ENCODE measurements at regions not wholly inside any gene's neighbourhood (a gene's known extent, or its start where the extent isn't known, plus 50 kb on each side); places are given as distances from the start of the nearest gene placed in this dataset.

- Histone ChIP-seq H3K4me1 (ENCODE audit: control insufficient read depth, extremely low read depth, insufficient read depth, low read length) (no peaks in the 10 kb centered on the region), H3K9ac (ENCODE audit: control insufficient read depth, extremely low read depth, insufficient read depth, low read length) (no peak overlapping the region), H3K27me3 (ENCODE audit: control insufficient read depth, extremely low read depth, insufficient read depth, low read length) (no peaks in the 10 kb centered on the region), H3K27ac (ENCODE audit: control insufficient read depth, insufficient read depth, low read length) (no peak overlapping the region), H3K9me1 (ENCODE audit: control insufficient read depth, extremely low read depth, insufficient read depth, low read length) (no peaks in the 10 kb centered on the region), H4K20me1 (ENCODE audit: control insufficient read depth, extremely low read depth, insufficient read depth, low read length) (no peaks in the 10 kb centered on the region), H3K9me3 (ENCODE audit: control insufficient read depth, low read depth, low read length) (no peaks in the 10 kb centered on the region), H3K4me2 (ENCODE audit: control insufficient read depth, extremely low read depth, insufficient read depth, low read depth, low read length) (no peak overlapping the region), H3K4me3 (ENCODE audit: control insufficient read depth in 2 of 3, extremely low read depth in 1 of 3, insufficient read depth in 2 of 3, low read depth in 1 of 3, low read length in 3 of 3) (no peak overlapping the region), H2AFZ (ENCODE audit: control insufficient read depth, low read length) (no peak overlapping the region), H3K79me2 (ENCODE audit: control insufficient read depth, insufficient read depth, low read length) (no peaks in the 10 kb centered on the region), H3K36me3 (ENCODE audit: control insufficient read depth in 2 of 2, extremely low read depth in 1 of 2, insufficient read depth in 2 of 2, low read length in 2 of 2) (no peaks in the 10 kb centered on the region)
- TF ChIP-seq EZH2 (IDR thresholded peaks at IDR 0.05; ENCODE audit: low read length) (no peak), CTCF (optimal IDR thresholded peaks at IDR 0.05 in 1 of 3, IDR thresholded peaks at IDR 0.05 in 1 of 3, conservative IDR thresholded peaks at IDR 0.05 in 1 of 3; ENCODE audit: extremely low read depth in 1 of 3, insufficient read depth in 2 of 3, low read length in 3 of 3) (no peak)
- dilution Hi-C loops (cut with MboI; ENCODE audit: extremely low pct_ligation_motif_present, low sequenced_read_pairs): no loop called here
- FAIRE-seq (no peak), DNase-seq (ENCODE audit: low read depth, low spot score) (no peak)
Measured at GRCh38 chr5:117209479-117209878, 634.9 kb upstream of the SEMA6A start.

GRCh38 chr5:117207088-117207668 is 632.6 kb upstream of the SEMA6A start:
- no peaks in the 10 kb centered on the region for H3K79me2 ChIP-seq (ENCODE audit: control insufficient read depth, insufficient read depth, low read length)
- no peaks in the 10 kb centered on the region for H3K36me3 ChIP-seq (ENCODE audit: control insufficient read depth in 2 of 2, extremely low read depth in 1 of 2, insufficient read depth in 2 of 2, low read length in 2 of 2)
- no peaks in the 10 kb centered on the region for H3K9me3 ChIP-seq (ENCODE audit: control insufficient read depth, low read depth, low read length)
- H3K4me2 ChIP-seq (ENCODE audit: control insufficient read depth, extremely low read depth, insufficient read depth, low read depth, low read length): no peak overlapping the region
- no peak for DNase-seq (ENCODE audit: low read depth, low spot score)
- H3K4me3 ChIP-seq (ENCODE audit: control insufficient read depth in 2 of 3, extremely low read depth in 1 of 3, insufficient read depth in 2 of 3, low read depth in 1 of 3, low read length in 3 of 3): no peak overlapping the region
- no peak for FAIRE-seq
- no peak for TF ChIP-seq EZH2 (IDR thresholded peaks at IDR 0.05; ENCODE audit: low read length)
- no peak for TF ChIP-seq CTCF (optimal IDR thresholded peaks at IDR 0.05 in 1 of 3, IDR thresholded peaks at IDR 0.05 in 1 of 3, conservative IDR thresholded peaks at IDR 0.05 in 1 of 3; ENCODE audit: extremely low read depth in 1 of 3, insufficient read depth in 2 of 3, low read length in 3 of 3)
- no peaks in the 10 kb centered on the region for H3K4me1 ChIP-seq (ENCODE audit: control insufficient read depth, extremely low read depth, insufficient read depth, low read length)
- H3K9me1 ChIP-seq (ENCODE audit: control insufficient read depth, extremely low read depth, insufficient read depth, low read length): no peaks in the 10 kb centered on the region
- no peaks in the 10 kb centered on the region for H3K27me3 ChIP-seq (ENCODE audit: control insufficient read depth, extremely low read depth, insufficient read depth, low read length)
- H4K20me1 ChIP-seq (ENCODE audit: control insufficient read depth, extremely low read depth, insufficient read depth, low read length): no peaks in the 10 kb centered on the region
- dilution Hi-C loops (cut with MboI; ENCODE audit: extremely low pct_ligation_motif_present, low sequenced_read_pairs): no loop called here
- no peak overlapping the region for H3K9ac ChIP-seq (ENCODE audit: control insufficient read depth, extremely low read depth, insufficient read depth, low read length)
- no peak overlapping the region for H3K27ac ChIP-seq (ENCODE audit: control insufficient read depth, insufficient read depth, low read length)
- no peak overlapping the region for H2AFZ ChIP-seq (ENCODE audit: control insufficient read depth, low read length)

Data from keratinocyte (primary cell).